ENCODE measurements at regions not wholly inside any gene's neighbourhood (a gene's known extent, or its start where the extent isn't known, plus 50 kb on each side); places are given as distances from the start of the nearest gene placed in this dataset.

DNA sequence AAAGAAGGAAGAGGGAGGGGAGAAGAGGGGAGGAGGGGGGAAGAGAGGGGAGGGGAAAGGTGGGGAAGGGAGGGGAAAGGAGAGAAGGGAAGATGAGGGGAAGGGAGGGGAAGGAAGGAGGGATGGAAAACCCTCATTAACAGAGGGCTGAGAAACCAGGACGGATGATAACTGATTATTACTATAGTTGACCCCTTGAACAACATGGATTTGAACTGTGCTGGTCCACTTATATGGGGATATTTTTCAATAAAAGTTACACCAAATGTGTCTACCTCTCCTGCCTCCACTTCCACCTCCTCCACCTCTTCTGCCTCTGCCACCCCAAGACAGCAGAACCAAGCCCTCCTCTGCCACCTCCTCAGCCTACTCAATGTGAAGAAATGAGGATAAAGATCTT, 184.1 kb upstream of the ARID1B start (continued):
- no peak for TF ChIP-seq ZNF462 (CRISPR knock-in tag; IDR thresholded peaks at IDR 0.05)

- Histone ChIP-seq H3K27ac (ENCODE audit: low read depth) (no peak overlapping the region), H3F3A (replicated peaks; ENCODE audit: low read depth) (no peaks in the 10 kb centered on the region)
Observed at GRCh38 chr6:156590482-156590881, 186.7 kb upstream of the ARID1B start.

More at GRCh38 chr6:156590482-156590881, 186.7 kb upstream of the ARID1B start:
- no peaks in the 10 kb centered on the region for H4K20me1 ChIP-seq (replicated peaks; ENCODE audit: insufficient read depth)
- TF ChIP-seq, protein P1, sequence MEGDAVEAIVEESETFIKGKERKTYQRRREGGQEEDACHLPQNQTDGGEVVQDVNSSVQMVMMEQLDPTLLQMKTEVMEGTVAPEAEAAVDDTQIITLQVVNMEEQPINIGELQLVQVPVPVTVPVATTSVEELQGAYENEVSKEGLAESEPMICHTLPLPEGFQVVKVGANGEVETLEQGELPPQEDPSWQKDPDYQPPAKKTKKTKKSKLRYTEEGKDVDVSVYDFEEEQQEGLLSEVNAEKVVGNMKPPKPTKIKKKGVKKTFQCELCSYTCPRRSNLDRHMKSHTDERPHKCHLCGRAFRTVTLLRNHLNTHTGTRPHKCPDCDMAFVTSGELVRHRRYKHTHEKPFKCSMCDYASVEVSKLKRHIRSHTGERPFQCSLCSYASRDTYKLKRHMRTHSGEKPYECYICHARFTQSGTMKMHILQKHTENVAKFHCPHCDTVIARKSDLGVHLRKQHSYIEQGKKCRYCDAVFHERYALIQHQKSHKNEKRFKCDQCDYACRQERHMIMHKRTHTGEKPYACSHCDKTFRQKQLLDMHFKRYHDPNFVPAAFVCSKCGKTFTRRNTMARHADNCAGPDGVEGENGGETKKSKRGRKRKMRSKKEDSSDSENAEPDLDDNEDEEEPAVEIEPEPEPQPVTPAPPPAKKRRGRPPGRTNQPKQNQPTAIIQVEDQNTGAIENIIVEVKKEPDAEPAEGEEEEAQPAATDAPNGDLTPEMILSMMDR (conservative IDR thresholded peaks at IDR 0.05; ENCODE audit: low read depth in 2 of 2) = peak; percentile 21 to 49
- no peak for TF ChIP-seq ZNF331 (CRISPR knock-in tag; IDR thresholded peaks at IDR 0.05; ENCODE audit: low read depth)
- DNase-seq (ENCODE audit: low spot score) (peak; percentile 18), ATAC-seq (peak; percentile 56)
- no peaks in the 10 kb centered on the region for H3K4me1 ChIP-seq (ENCODE audit: insufficient read depth)
- Mint-ChIP-seq H3K27me3 (ENCODE audit: insufficient read depth, low read depth, poor library complexity) (peaks cover 2% of the 10 kb centered on the region), H3K27ac (no peak overlapping the region), H3K4me3 (no peak overlapping the region), H3K36me3 (ENCODE audit: low read depth) (no peaks in the 10 kb centered on the region), H3K4me1 (peaks cover 3% of the 10 kb centered on the region), H3K9me3 (no peaks in the 10 kb centered on the region; the same call in 2 of the 3 replicates)
- no peak overlapping the region for H3K4me2 ChIP-seq
- H2AFZ ChIP-seq = peak overlapping the region; percentile 11
- H3K36me3 ChIP-seq (ENCODE audit: insufficient read depth) = no peaks in the 10 kb centered on the region
- no peaks in the 10 kb centered on the region for H3K79me2 ChIP-seq (replicated peaks; ENCODE audit: insufficient read depth)
- H3K27me3 ChIP-seq (ENCODE audit: insufficient read depth) = no peaks in the 10 kb centered on the region
- H3K4me3 ChIP-seq = no peak overlapping the region
- H3K9me2 ChIP-seq (ENCODE audit: insufficient read depth) = no peaks in the 10 kb centered on the region

Data from GM23338 (cell line).